ENCODE measurements at regions not wholly inside any gene's neighbourhood (a gene's known extent, or its start where the extent isn't known, plus 50 kb on each side); places are given as distances from the start of the nearest gene placed in this dataset.

- TF ChIP-seq CTCF (IDR thresholded peaks at IDR 0.05) = no peak
- TF ChIP-seq POLR2A (IDR thresholded peaks at IDR 0.05) = no peak
These were observed 199.5 kb upstream of the TMEM196 start for GRCh38 chr7:19972876-19973275.

Measured in stomach (tissue), 4 donors.